PC-3 (cell line): ENCODE measurements at regions not wholly inside any gene's neighbourhood (a gene's known extent, or its start where the extent isn't known, plus 50 kb on each side); places are given as distances from the start of the nearest gene placed in this dataset.

Source experiments
- ATAC-seq: fragments of 200-7000 bp; cut with Tn5 transposase; 2 replicates; pipeline ENCODE4 v1.9.1; 2020; ENCODE audit warnings: mild to moderate bottlenecking, moderate library complexity
- BruUV-seq: library from RNA; stranded (reverse); fragments of 400-500 nt; replicated peaks from 2 replicates; lab custom pipeline; 2021; lab: Mats Ljungman, UMichigan
- CTCF ChIA-PET: fragments of 300-600 bp; sonication (Branson Sonifier 250); formaldehyde crosslinking; loops from one replicate; lab custom pipeline; 2022; ENCODE audit warnings: antibody characterized with exemption; lab: Charles Lee
- POLR2A ChIA-PET: fragments of 300-600 bp; sonication (Branson Sonifier 250); formaldehyde crosslinking; loops from one replicate; lab custom pipeline; 2022; ENCODE audit warnings: antibody characterized with exemption; ENCODE audit not compliant: unreplicated experiment; lab: Charles Lee
- DNase-seq: peaks from one replicate; pipeline ENCODE4 v3.0.0-alpha.2; 2015
- H2AFZ ChIP-seq: fragments of 300-600 bp; sonication (generic); 2 replicates; pipeline ENCODE4 v1.6.0; 2016; ENCODE audit warnings: antibody characterized with exemption, low read length
- H3F3A ChIP-seq: fragments of 300-600 bp; sonication (generic); one replicate; pipeline ENCODE4 v1.6.0; 2017; ENCODE audit warnings: antibody characterized with exemption, low read length, control low read depth, mild to moderate bottlenecking; ENCODE audit not compliant: unreplicated experiment
- H3K27ac ChIP-seq: fragments of 300-600 bp; sonication (generic); 2 replicates; pipeline ENCODE4 v1.5.1; 2016; ENCODE audit warnings: mild to moderate bottlenecking, low read length
- H3K27me3 ChIP-seq: fragments of 300-600 bp; sonication (generic); 2 replicates; pipeline ENCODE4 v1.6.1; 2016; ENCODE audit warnings: low read length, mixed read lengths
- H3K36me3 ChIP-seq: fragments of 300-600 bp; sonication (generic); 2 replicates; pipeline ENCODE4 v1.6.1; 2016; ENCODE audit warnings: low read depth, mixed run types, low read length, mixed read lengths
- H3K4me1 ChIP-seq: fragments of 300-600 bp; sonication (generic); 2 replicates; pipeline ENCODE4 v1.5.1; 2016; ENCODE audit warnings: low read length; ENCODE audit not compliant: insufficient read depth
- H3K4me2 ChIP-seq: fragments of 300-600 bp; sonication (generic); 2 replicates; pipeline ENCODE4 v1.6.0; 2016; ENCODE audit warnings: low read length
- H3K4me3 ChIP-seq: fragments of 300-600 bp; sonication (generic); 2 replicates; pipeline ENCODE4 v1.5.1; 2016; ENCODE audit warnings: mild to moderate bottlenecking, low read length, mixed read lengths
- H3K79me2 ChIP-seq: fragments of 300-600 bp; sonication (generic); 2 replicates; pipeline ENCODE4 v1.6.1; 2017; ENCODE audit warnings: low read length, mixed read lengths
- H3K9ac ChIP-seq: fragments of 300-600 bp; sonication (generic); 2 replicates; pipeline ENCODE4 v1.6.0; 2016; ENCODE audit warnings: mild to moderate bottlenecking, low read length
- H3K9me2 ChIP-seq: fragments of 300-600 bp; sonication (generic); replicated peaks from 2 replicates; pipeline ENCODE4 v1.6.1; 2016; ENCODE audit warnings: mixed run types, low read length, mixed read lengths
- H3K9me3 ChIP-seq: fragments of 300-600 bp; sonication (generic); 2 replicates; pipeline ENCODE4 v1.6.1; 2016; ENCODE audit warnings: low read length, mixed read lengths
- H4K20me1 ChIP-seq: fragments of 300-600 bp; sonication (generic); 2 replicates; pipeline ENCODE4 v1.6.1; 2016; ENCODE audit warnings: low read length, mixed read lengths
- CTCF ChIP-seq: fragments of 300-600 bp; sonication (generic); conservative IDR thresholded peaks from 2 replicates; pipeline ENCODE4 v1.5.1; 2017; ENCODE audit warnings: antibody characterized with exemption, low read depth, mild to moderate bottlenecking, low read length
- EZH2 ChIP-seq: fragments of 300-600 bp; sonication (generic); IDR thresholded peaks from one replicate; pipeline ENCODE4 v1.6.1; 2017; ENCODE audit warnings: antibody characterized with exemption, mild to moderate bottlenecking, low read length; ENCODE audit not compliant: unreplicated experiment
- EZH2phosphoT487 ChIP-seq: fragments of 300-600 bp; sonication (generic); IDR thresholded peaks from 2 replicates; pipeline ENCODE4 v1.6.1; 2018; ENCODE audit warnings: mild to moderate bottlenecking, antibody characterized with exemption, low read length, borderline replicate concordance
- intact Hi-C: fragments of 100-400 bp; cut with micrococcal nuclease; formaldehyde crosslinking; loops from 2 replicates; pipeline ENCODE4 v1.9.0; 2023

DNA sequence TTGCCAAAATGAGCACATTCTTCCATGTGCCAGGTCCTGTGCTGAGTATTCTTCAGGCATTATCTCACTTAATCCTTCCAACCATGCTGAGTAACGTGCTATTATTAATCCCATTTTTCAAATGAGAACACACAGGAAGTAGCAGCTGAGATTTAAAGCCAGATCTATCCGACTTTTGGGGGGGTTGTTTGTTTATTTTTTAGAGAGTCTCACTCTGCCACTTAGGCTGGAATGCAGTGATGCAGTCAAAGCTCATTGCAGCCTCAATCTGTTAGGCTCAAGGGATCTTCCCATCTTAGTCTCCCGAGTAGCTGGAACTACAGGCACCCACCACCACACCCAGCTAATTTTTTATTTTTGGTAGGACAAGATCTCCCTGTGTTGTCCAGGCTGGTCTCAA lies 55.5 kb upstream of the TRIM2 start:
- POLR2A ChIA-PET, result no interaction called here
- intact Hi-C loops, result no loop called here
- Histone ChIP-seq H2AFZ (no peak overlapping the region), H3K4me3 (no peak overlapping the region), H3K4me2 (no peak overlapping the region), H3K9me3 (no peaks in the 10 kb centered on the region), H3K79me2 (no peaks in the 10 kb centered on the region), H3K4me1 (peaks cover 20% of the 10 kb centered on the region), H3K36me3 (no peaks in the 10 kb centered on the region), H3K9ac (no peak overlapping the region), H3K9me2 (no peaks in the 10 kb centered on the region), H3F3A (no peaks in the 10 kb centered on the region), H4K20me1 (no peaks in the 10 kb centered on the region), H3K27me3 (no peaks in the 10 kb centered on the region), H3K27ac (no peak overlapping the region)
- CTCF ChIA-PET, result no interaction called here
- TF ChIP-seq EZH2, result no peak
- no peak for TF ChIP-seq CTCF
- TF ChIP-seq EZH2phosphoT487, result no peak
- BruUV-seq, result no TSS peak
- ATAC-seq, result no peak
- no peak for DNase-seq

DNA sequence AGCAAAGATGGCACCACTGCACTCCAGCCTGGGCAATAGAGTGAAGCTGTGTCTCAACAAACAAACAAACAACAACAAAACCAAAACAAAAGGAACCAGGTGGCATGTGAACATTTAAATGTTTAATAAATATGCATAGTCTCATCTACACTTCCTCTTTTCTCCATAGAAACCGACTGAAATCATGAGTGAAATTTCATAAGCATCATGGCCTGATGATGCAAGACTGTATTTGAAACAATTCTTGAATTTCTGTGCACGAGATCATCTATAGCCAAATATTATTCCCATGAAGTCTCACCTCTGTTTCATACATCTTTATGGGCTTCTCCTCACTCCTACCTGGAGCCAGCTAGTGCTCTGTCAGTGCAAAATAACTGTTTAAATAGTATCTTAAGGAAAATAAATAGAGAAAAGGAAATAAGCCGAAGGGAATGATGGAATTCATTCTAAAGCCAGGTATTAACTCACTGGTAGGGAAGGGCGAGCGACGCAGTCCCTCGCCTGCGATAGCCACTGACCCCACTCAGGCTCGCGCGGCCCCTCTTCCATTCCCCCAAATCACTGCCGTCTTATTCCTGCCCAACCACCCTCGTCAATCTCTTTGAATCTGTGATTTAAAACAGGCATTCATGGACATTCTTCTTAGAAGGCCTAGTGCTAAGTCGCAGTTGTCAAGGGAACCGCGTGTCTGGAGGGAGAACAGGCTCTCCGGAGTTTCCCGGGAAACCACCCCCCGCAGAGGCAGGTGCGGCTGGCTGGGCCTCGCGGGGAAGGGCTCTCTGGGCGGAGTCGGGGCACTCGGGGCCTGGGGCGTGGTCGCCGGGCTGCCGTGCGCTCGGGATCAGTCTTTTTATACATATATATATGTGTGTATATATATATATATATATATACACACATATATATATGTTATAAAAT lies 52.4 kb upstream of the TRIM2 start:
- H3K9me3 ChIP-seq, result no peaks in the 10 kb centered on the region
- H3K9me2 ChIP-seq, result no peaks in the 10 kb centered on the region
- no peaks in the 10 kb centered on the region for H3K79me2 ChIP-seq
- BruUV-seq, result no TSS peak
- H3K36me3 ChIP-seq, result no peaks in the 10 kb centered on the region
- H3K4me3 ChIP-seq, result peak overlapping the region; percentile 69; the same call in 1 of the 2 replicates
- ATAC-seq, result 0 out of 2 replicates have a peak, but pooled peaks have one; percentile 7
- H2AFZ ChIP-seq, result no peak overlapping the region
- H4K20me1 ChIP-seq, result no peaks in the 10 kb centered on the region
- intact Hi-C loops, result no loop called here
- peaks cover 20% of the 10 kb centered on the region for H3K4me1 ChIP-seq
- peak; percentile 27 for DNase-seq
- peak overlapping the region; percentile 90 for H3K4me2 ChIP-seq
- TF ChIP-seq EZH2phosphoT487, result no peak
- no peak for TF ChIP-seq CTCF
- no peak for TF ChIP-seq EZH2
- POLR2A ChIA-PET, result interaction anchor here (0.6 kb wide), 1 partner anchor 64 kb away, joined by 8 read pairs; no protein-coding TSS in a partner anchor
- H3F3A ChIP-seq, result no peaks in the 10 kb centered on the region
- H3K27ac ChIP-seq, result no peak overlapping the region
- CTCF ChIA-PET, result no interaction called here
- H3K9ac ChIP-seq, result no peak overlapping the region
- no peaks in the 10 kb centered on the region for H3K27me3 ChIP-seq
